Choroid plexus epithelial cell (primary cell): ENCODE measurements at regions not wholly inside any gene's neighbourhood (a gene's known extent, or its start where the extent isn't known, plus 50 kb on each side); places are given as distances from the start of the nearest gene placed in this dataset.

Source experiments
- DNase-seq: peaks from one replicate; pipeline ENCODE4 v3.0.0-alpha.2; 2010; ENCODE audit warnings: low read depth
- H3K4me3 ChIP-seq: 2 replicates; pipeline ENCODE4 v1.5.1; 2011; ENCODE audit warnings: low read depth, mild to moderate bottlenecking, control low read depth, low read length, moderate library complexity
- CTCF ChIP-seq: conservative IDR thresholded peaks from 2 replicates; pipeline ENCODE4 v1.5.1; 2011; ENCODE audit warnings: low read depth, mild to moderate bottlenecking, control low read depth, inconsistent platforms, low read length, moderate library complexity

GRCh38 chr17:14902297-14902696, 362.8 kb downstream of the PMP22 start:
- no peak for TF ChIP-seq CTCF
- DNase-seq = no peak
- no peak overlapping the region for H3K4me3 ChIP-seq

DNA sequence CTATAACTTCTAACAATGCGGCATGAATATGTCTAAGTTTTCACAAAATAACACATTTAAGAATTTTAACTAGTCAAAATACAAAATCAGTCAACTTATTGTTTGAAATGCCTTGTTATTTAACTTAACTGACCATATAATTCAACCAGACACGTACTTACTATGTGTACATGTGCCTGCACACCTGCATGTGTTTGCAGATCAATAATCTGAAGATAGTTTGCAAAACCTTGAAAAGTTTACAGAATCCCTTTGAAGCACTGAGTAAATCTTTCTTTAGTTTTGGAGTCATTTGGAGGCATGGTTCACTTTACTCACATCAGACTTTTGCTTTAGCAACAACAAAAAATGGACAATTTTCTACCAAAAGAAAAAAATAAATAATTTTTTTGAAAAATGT, 363.8 kb downstream of the PMP22 start:
- DNase-seq = no peak
- TF ChIP-seq CTCF = no peak
- no peak overlapping the region for H3K4me3 ChIP-seq

- TF ChIP-seq CTCF = peak; percentile 37
- peak; percentile 35 for DNase-seq
- H3K4me3 ChIP-seq = no peak overlapping the region
Observed at GRCh38 chr17:14886200-14886739, 378.9 kb downstream of the PMP22 start.

DNA sequence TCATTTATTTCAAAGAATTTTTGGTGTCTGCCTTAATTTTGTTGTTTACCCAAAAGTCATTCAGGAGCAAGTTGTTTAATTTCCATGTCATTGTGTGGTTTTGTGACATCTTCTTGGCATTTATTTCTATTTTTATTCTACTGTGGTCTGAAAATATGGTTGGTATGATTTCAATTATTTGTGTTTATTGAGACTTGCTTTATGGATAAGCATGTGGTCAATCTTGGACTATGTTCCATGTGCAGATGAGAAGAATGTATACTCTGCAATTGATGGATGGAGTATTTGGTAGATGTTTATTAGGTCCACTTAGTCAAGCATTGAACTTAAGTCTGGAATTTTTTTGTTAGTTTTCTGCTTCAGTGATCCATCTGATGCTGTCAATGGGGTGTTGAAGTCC, 383.0 kb downstream of the PMP22 start:
- TF ChIP-seq CTCF = no peak
- no peak overlapping the region for H3K4me3 ChIP-seq
- DNase-seq = no peak

DNA sequence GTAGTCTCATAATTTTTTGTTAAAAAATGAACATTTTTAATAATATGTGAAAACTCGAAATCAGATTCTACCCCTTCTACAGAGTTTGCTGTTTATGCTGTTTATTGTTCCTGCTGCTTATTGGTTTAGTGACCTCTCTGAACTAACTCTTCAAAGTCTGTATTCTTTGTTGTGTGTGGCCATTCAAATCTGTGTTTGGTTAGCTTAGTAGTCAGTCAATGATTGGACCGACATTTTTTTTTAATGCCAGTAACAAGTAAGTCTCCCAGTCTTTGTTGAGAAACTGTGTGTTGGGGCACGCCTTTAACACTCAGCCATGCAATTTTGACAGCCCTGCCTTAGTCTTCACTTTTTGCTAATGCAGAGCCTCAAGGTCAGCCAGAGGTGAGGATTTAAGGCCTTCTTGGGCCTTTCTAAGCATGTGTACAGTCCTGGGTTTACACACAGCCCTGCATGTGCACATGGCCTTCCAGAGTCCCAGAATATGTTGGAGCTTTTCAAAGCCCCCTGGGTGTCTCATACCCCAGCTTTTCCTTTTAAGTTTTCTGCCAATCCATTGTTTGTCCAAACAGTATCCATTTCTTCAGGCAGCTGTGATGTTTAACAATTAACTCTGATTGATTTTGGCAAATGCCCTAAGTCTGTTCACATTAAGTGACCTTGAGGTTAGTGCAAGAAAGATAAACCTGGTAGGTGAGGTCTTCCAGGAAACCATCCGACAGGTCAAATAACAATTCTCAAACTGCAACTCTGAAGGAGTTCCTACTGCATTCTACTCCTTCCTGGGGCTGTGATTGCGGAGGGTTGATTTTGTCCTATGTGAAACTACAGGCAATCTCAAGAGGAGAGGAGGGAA, 389.3 kb downstream of the PMP22 start:
- H3K4me3 ChIP-seq = no peak overlapping the region
- DNase-seq = no peak
- TF ChIP-seq CTCF = no peak

- H3K4me3 ChIP-seq = no peak overlapping the region
- DNase-seq = no peak
- TF ChIP-seq CTCF = no peak
Observed at GRCh38 chr17:14873996-14874395, 391.1 kb downstream of the PMP22 start.

GRCh38 chr17:14873540-14873939, 391.6 kb downstream of the PMP22 start:
- TF ChIP-seq CTCF = no peak

More at GRCh38 chr17:14873540-14873939, 391.6 kb downstream of the PMP22 start:
- no peak overlapping the region for H3K4me3 ChIP-seq
- DNase-seq = no peak
